HG03558 (cell line): ENCODE measurements at regions not wholly inside any gene's neighbourhood (a gene's known extent, or its start where the extent isn't known, plus 50 kb on each side); places are given as distances from the start of the nearest gene placed in this dataset.

ENCODE experiments used
- ATAC-seq: cut with Tn5 transposase; IDR thresholded peaks from one replicate; pipeline ENCODE4 v1.9.1; 2021; ENCODE audit warnings: moderate number of reproducible peaks; ENCODE audit not compliant: unreplicated experiment; ENCODE audit errors: extremely low read depth

GRCh38 chr5:128869970-128870369, 95.3 kb upstream of the SLC27A6 start:
- ATAC-seq: no peak

GRCh38 chr5:128870373-128870772, 94.9 kb upstream of the SLC27A6 start:
- ATAC-seq: no peak

- ATAC-seq: no peak
Measured at GRCh38 chr5:128870923-128871322, 94.4 kb upstream of the SLC27A6 start.

DNA sequence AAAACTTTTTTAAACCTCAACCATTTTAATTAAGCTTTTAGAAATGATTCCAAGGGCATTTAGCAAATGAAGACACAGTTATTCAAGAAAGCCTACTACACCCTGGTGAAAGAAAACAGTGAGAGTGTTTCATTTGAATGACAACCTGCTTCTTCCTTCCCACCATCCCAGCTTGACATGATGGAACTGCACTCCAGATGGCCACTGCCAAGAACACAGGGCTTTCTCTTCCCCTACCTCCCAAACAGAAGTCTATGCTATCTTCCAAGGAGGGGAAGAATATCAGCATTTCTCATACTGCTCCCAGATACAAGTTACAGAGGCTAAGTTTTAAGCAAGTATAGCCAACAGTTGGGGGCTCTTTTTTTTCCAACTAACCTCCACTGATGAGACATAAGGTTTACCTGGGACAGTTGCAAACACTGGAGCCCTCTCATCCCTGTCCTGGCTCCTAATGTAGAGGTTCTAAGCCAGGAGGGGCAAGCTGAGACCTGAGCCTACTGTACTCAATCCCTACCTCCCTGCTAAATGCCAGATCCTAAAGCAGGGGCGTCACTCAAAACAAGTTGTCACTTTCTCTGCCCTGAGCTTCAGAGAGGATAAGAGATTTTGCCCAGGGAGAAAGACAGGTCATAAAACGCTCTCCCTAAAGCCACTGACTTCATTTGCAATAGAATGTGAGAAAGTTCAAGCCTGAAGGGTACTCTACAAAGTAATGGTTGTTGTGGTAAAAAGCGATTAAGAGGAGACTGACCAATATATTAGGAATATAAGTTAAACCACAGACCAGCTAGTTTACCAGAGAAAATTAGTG, 88.5 kb upstream of the SLC27A6 start:
- ATAC-seq: no peak

DNA sequence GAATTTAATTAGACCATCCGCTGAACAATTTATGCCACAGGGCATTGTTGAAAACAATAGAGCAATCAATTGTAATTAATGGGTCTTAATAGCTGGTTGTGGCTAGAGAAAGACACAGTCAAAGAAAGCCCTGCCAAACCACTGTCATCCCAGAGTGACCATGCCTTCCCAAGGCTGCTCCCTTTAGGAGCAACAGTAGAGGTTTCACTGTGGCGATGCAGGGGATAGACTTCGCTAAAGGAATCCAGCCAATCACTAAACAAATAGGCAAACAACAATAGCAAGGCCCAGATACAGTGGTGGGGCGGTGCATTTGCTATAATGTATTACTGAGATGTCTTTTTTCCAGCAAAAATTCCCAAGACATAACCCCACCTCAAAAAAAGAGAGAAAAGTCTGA, 87.8 kb upstream of the SLC27A6 start:
- ATAC-seq: no peak

GRCh38 chr5:128881502-128882018, 83.7 kb upstream of the SLC27A6 start:
- ATAC-seq: no peak

DNA sequence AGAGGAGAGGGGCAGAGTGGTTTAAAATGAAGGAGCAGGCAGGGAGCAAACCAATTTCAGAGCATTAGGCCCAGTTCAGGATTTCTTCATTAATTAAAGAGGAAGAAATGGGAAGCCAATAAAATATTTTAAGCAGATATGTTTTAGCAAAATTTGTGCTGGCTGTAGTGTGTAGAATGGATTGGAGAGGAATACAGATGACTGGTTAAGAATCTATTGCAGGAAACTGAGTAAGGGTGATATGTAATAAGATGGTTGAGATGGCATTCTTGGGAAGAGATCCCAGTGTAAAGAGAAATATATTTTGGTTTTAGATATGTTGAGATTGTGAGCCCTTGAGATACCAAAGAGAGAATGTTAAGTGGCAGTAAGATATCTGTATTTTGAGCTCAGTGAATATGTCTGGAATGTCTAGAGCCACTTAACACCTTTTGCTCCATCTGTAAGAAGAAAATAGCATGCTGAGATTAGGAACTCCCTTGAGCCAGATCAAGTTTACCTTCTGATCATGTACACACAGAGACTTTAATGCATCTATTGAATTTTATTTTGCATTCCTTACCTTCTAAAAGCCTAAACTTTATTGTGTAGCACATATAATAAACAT, 79.5 kb upstream of the SLC27A6 start:
- no peak for ATAC-seq

DNA sequence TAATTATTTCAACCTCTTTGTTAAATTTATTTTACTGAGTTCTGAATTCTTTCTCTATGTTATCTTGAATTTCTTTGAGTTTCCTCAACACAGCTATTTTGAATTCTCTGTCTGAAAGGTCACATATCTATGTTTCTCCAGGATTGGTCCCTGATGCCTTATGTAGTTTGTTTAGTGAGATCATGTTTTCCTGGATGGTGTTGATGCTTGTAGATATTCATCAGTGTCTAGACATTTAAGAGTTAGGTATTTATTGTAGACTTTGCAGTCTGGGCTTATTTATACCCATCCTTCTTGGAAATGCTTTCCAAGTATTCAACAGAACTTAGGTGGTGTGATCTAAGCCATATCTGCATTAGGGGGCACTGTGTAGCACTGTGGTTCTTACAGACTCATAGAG, 70.2 kb upstream of the SLC27A6 start:
- no peak for ATAC-seq

- ATAC-seq: no peak
Measured at GRCh38 chr5:128896675-128897074, 68.6 kb upstream of the SLC27A6 start.

DNA sequence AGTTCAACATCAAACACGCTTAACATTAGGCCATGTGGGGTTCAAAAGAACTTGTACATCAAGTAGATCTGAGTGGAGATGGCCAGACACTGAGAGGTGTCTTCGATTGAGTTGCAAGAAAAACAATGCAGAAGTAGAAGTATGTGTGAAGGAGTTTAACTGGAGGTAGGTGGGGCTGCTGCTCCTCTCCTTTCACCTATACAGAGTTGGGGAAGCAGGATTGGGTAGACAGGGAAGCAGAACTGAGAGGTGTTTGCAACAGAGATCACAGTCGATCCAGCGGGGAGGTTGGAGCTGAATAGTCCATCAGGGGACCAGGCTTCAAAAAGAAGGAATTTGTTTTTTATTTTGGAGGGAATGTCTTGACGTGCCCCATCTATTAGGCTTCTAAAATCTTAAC, 61.7 kb upstream of the SLC27A6 start:
- ATAC-seq: no peak

DNA sequence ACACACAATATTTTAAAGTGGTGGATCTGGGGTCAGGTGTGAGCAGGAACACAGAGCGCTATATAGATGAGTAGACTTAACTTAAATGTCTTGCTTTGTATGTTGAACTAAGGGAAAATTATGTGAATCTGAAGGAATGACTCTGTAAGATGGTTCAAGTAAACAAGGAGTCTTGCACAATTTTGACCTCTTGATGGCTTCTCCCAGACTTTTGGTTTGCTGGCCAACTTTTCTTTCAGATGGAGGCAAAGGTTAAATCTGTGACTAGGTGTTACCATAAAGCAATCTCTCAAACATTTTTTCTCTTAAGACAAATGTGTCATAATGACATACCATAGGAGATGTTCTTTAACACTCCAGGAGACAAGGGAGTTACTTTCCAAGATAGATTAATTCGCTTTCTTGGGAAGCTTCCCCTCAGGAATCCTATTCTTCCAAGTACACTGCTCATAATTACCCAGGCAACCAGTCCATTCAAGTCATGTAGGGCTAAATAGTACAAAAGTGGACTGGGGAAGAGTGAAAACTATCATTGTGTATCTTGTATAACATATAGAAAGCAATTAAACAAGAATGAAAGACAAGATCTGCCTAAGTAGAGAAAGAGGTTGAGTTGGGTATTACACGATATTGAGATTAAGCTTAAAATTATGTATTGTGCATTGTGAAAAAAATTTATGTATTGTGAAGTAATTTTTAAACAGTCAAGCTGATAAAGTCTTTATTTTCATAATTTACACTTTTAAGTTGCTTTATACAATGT, 60.3 kb upstream of the SLC27A6 start:
- ATAC-seq: peak; percentile 7

- peak; percentile 78 for ATAC-seq
Measured at GRCh38 chr5:128905568-128906110, 59.6 kb upstream of the SLC27A6 start.

DNA sequence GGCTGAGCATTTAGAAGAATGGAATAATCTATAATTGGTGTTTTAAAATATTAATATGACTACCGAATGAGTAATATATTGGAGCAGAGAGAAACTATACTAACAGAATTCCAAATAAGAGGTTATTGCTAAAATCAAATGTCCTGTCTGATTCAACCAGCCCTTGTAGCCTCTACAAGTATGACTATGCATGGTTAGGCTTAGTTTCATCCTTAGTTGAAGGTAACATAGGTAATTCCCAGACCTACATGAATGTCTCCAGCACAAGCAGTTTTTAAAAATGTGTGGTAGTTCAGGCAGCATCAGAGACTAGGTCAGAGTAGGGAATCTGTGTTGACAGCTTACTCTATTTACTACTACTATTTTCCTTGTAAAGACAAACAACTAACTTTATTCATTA, 51.7 kb upstream of the SLC27A6 start:
- ATAC-seq: peak; percentile 89
